ENCODE measurements at regions not wholly inside any gene's neighbourhood (a gene's known extent, or its start where the extent isn't known, plus 50 kb on each side); places are given as distances from the start of the nearest gene placed in this dataset.

DNA sequence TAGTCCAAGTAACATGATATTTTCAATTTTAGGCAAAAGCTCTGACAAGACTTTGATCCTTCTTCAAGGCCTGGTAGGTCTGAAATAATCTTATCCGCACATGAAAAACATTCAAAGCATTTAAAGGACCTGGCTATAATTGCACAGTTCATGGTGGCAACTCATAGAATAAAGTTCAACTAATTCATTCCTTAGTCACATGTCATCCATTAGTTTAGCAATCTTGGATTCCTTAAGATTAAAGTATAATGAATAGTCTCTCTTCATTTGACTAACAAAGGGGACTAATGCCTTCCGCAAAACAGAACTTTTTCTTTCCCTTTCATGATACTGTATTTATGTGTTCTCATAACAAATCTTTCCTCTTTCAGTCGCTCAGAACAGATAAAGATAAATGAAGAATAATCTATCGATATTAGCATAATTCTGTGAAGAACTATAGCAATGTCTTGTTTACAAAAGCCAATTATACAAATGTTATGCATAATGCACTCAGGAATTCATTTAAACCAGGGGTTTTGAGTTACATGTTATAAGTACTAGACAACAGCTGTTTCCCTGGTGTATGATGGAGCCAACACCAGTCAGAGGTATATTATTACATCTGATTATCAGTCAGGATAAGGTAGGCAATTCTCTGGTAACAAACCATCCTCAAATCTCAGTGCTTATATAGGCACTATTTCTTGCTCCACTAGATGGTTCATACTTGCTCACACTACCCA is 172.5 kb downstream of the POTEB3 start:
- 75% methylated on average over 4 of the region's 4 CpGs for WGBS (ENCODE audit: insufficient coverage, insufficient replicate concordance, low lambda C conversion rate, missing lambda C conversion rate)
- DNase-seq (ENCODE audit: low read depth, low spot score) (no peak), FAIRE-seq (no peak), ATAC-seq (no peak)
- intact Hi-C loops (cut with micrococcal nuclease; ENCODE audit: unreplicated experiment) (no loop called here), in situ Hi-C loops (cut with MboI) (no loop called here)
- H3K9me3 ChIP-seq (replicated peaks; ENCODE audit: control insufficient read depth, insufficient read depth, low read length) = no peaks in the 10 kb centered on the region
- no peaks in the 10 kb centered on the region for H3K4me1 ChIP-seq (ENCODE audit: control insufficient read depth, insufficient read depth, low read length)
- ChIA-PET POLR2A (no interaction called here), CTCF (no interaction called here), RAD21 (ENCODE audit: unreplicated experiment) (no interaction called here), SMC1A (ENCODE audit: uncharacterized antibody, unreplicated experiment) (no interaction called here)
- no peak overlapping the region for H3K4me3 ChIP-seq
- H4K20me1 ChIP-seq (ENCODE audit: control insufficient read depth, insufficient read depth) = no peaks in the 10 kb centered on the region
- H2AFZ ChIP-seq (ENCODE audit: control insufficient read depth, low read depth, low read length) = no peak overlapping the region
- no peak overlapping the region for H3K9ac ChIP-seq (ENCODE audit: control insufficient read depth, insufficient read depth, low read length)
- H3K4me2 ChIP-seq (ENCODE audit: control insufficient read depth, insufficient read depth) = no peak overlapping the region
- no peaks in the 10 kb centered on the region for H3K36me3 ChIP-seq (ENCODE audit: control insufficient read depth in 2 of 2, insufficient read depth in 2 of 2, low read length in 1 of 2)
- BruUV-seq (replicated peaks) = no TSS peak
- no peaks in the 10 kb centered on the region for H3K79me2 ChIP-seq (ENCODE audit: control insufficient read depth, insufficient read depth, low read length)
- H3K27me3 ChIP-seq (replicated peaks in 1 of 2; ENCODE audit: control insufficient read depth in 2 of 2, insufficient read depth in 2 of 2, low read length in 1 of 2) = no peaks in the 10 kb centered on the region
- H3K27ac ChIP-seq (ENCODE audit: control insufficient read depth, insufficient read depth) = no peak overlapping the region
- TF ChIP-seq ZBED1 (IDR thresholded peaks at IDR 0.05; ENCODE audit: borderline replicate concordance) (no peak), E2F8 (IDR thresholded peaks at IDR 0.05; ENCODE audit: low read depth, partially characterized antibody) (no peak), PAX8 (IDR thresholded peaks at IDR 0.05) (no peak), FOXK2 (IDR thresholded peaks at IDR 0.05) (no peak), ZNF24 (IDR thresholded peaks at IDR 0.05) (no peak), JUNB (IDR thresholded peaks at IDR 0.05) (no peak), NFXL1 (IDR thresholded peaks at IDR 0.05; ENCODE audit: borderline replicate concordance) (no peak), SMAD1 (IDR thresholded peaks at IDR 0.05; ENCODE audit: low read depth, partially characterized antibody) (no peak), RAD21 (IDR thresholded peaks at IDR 0.05; ENCODE audit: insufficient read depth, low read depth, low read length) (no peak), ZNF592 (IDR thresholded peaks at IDR 0.05) (no peak), MXI1 (IDR thresholded peaks at IDR 0.05; ENCODE audit: low read depth, low read length) (no peak), KAT2A (conservative IDR thresholded peaks at IDR 0.05; ENCODE audit: control insufficient read depth, low read depth, low read length) (no peak), ATF7 (IDR thresholded peaks at IDR 0.05; ENCODE audit: low read depth) (no peak), BMI1 (IDR thresholded peaks at IDR 0.05; ENCODE audit: borderline replicate concordance) (no peak)
- TF ChIP-seq, protein P1, sequence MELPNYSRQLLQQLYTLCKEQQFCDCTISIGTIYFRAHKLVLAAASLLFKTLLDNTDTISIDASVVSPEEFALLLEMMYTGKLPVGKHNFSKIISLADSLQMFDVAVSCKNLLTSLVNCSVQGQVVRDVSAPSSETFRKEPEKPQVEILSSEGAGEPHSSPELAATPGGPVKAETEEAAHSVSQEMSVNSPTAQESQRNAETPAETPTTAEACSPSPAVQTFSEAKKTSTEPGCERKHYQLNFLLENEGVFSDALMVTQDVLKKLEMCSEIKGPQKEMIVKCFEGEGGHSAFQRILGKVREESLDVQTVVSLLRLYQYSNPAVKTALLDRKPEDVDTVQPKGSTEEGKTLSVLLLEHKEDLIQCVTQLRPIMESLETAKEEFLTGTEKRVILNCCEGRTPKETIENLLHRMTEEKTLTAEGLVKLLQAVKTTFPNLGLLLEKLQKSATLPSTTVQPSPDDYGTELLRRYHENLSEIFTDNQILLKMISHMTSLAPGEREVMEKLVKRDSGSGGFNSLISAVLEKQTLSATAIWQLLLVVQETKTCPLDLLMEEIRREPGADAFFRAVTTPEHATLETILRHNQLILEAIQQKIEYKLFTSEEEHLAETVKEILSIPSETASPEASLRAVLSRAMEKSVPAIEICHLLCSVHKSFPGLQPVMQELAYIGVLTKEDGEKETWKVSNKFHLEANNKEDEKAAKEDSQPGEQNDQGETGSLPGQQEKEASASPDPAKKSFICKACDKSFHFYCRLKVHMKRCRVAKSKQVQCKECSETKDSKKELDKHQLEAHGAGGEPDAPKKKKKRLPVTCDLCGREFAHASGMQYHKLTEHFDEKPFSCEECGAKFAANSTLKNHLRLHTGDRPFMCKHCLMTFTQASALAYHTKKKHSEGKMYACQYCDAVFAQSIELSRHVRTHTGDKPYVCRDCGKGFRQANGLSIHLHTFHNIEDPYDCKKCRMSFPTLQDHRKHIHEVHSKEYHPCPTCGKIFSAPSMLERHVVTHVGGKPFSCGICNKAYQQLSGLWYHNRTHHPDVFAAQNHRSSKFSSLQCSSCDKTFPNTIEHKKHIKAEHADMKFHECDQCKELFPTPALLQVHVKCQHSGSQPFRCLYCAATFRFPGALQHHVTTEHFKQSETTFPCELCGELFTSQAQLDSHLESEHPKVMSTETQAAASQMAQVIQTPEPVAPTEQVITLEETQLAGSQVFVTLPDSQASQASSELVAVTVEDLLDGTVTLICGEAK (IDR thresholded peaks at IDR 0.05; ENCODE audit: borderline replicate concordance) = no peak
